ENCODE measurements at regions not wholly inside any gene's neighbourhood (a gene's known extent, or its start where the extent isn't known, plus 50 kb on each side); places are given as distances from the start of the nearest gene placed in this dataset.
A peak's percentile ranks its signal among the peaks of the same experiment; 100 is the strongest.

DNA sequence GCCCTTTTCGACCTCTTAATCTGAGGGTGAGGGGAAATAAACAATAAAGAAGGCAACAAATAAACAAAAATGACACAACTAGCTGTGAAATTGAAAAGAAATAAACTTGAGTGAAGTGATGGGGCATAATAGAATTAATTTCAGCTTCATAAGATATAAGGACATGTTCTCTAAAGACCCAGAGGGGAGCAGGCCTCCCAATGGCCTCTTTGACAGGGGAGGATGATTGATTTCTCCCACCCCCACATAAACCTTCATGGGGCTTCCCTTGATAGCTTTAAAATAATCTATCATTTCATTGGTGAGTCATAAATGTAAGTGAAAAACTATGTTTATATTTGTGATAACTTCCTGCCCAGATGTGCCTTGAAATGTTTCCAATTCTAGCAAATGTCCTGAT, 226.3 kb upstream of the RAG2 start:
- no peaks in the 10 kb centered on the region for H3K4me1 ChIP-seq
- no peaks in the 10 kb centered on the region for H3K9me3 ChIP-seq (replicated peaks)
- H3K27me3 ChIP-seq: no peaks in the 10 kb centered on the region
- H3K36me3 ChIP-seq: no peaks in the 10 kb centered on the region
- H3K27ac ChIP-seq: no peak overlapping the region
- no peak for DNase-seq
- no peak overlapping the region for H3K4me3 ChIP-seq

DNA sequence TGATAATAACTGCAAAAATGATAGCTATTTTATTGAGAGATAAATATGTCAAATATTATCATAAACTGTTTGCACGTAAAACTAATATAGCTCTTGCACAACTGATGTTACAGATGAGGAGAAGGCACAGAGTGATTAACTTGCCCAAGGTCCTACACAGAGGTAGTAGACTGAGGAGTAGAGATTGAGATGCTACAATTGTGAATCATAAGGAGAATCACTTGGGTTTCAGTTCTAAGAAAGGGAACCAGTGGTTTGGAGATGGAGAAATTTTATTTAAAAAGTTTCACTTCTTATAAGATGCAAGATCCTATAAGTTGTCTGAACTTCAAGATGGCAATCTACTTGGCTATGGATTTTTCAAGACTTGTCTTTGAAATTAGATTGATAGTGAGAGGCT, 224.8 kb upstream of the RAG2 start:
- Histone ChIP-seq H3K27me3 (no peaks in the 10 kb centered on the region), H3K9me3 (replicated peaks) (no peaks in the 10 kb centered on the region), H3K4me1 (no peaks in the 10 kb centered on the region), H3K36me3 (no peaks in the 10 kb centered on the region), H3K4me3 (no peak overlapping the region), H3K27ac (no peak overlapping the region)
- DNase-seq: no peak

DNA sequence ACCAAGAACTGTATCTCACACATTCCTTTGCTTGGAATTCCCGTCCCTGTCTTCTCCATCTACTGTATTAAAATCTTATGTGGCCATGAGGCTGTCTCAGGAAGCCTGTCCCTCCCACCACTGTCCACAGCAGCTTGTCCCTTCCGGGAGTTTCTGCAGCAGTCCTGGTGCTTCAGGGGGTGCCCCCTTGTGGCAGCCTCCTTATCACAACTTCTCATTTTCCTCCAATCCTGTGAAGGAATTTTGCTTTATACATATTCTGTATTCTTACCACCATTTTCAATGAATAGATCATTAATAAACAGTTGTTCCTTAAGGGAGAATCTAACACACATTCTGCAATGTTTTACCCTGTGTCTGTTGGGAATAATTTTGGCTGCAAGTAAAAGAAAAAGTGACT, 220.4 kb upstream of the RAG2 start:
- no peaks in the 10 kb centered on the region for H3K9me3 ChIP-seq (replicated peaks)
- no peak overlapping the region for H3K27ac ChIP-seq
- H3K4me3 ChIP-seq: no peak overlapping the region
- peak; percentile 31 to 53 for DNase-seq
- no peaks in the 10 kb centered on the region for H3K36me3 ChIP-seq
- no peaks in the 10 kb centered on the region for H3K4me1 ChIP-seq
- H3K27me3 ChIP-seq: no peaks in the 10 kb centered on the region

DNA sequence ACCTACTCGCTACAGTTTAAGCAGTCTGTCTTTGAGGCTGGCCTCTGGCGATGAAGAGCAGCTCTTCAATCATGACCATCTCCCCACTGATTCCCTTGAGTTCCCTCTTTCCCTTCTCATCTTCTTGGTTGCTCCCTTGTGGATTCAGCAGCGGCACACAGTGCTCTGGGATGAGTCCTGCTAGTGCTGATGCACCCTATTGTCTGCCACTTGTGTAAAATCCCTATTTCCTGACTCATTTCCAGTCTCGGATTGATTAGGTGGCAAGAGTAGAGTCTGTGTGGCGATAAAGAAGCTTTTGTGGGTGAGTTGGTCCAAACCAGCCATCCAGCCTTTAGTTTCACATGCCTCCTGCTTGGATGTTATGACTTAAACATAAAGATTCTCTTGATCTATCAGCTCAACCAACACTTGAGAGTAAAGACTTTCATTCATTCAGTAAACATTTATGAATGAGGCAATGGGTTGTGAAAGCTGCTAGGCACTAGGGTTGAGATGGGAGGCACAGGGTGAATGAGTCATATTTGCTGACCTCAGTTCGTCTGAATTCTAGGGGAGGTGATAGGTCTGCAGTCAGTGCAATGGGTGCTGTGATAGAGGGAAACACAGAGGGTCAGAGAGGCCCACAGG, 219.4 kb upstream of the RAG2 start:
- Histone ChIP-seq H3K9me3 (replicated peaks) (no peaks in the 10 kb centered on the region), H3K4me1 (no peaks in the 10 kb centered on the region), H3K36me3 (no peaks in the 10 kb centered on the region), H3K27me3 (no peaks in the 10 kb centered on the region), H3K27ac (no peak overlapping the region), H3K4me3 (no peak overlapping the region)
- no peak for DNase-seq

DNA sequence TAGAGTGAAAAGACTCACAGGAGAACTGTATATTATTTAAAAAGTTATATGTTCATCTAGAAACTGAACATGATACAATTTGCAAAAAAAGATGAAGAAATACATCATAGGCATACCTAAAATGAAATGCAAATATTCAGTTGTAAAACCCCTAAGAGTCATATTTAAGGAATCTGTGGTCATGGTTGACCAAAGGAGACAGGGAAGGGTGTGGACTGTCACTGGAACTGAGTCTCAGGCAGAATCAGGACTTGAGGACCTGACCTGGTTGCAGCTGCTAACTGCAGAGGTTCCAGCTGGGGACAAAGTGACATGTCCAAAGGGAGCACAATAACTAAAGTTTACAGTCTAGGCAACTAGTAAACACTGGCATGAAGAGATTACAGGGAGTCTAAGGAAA, 211.3 kb upstream of the RAG2 start:
- DNase-seq: no peak
- H3K4me1 ChIP-seq: no peaks in the 10 kb centered on the region
- no peaks in the 10 kb centered on the region for H3K9me3 ChIP-seq (replicated peaks)
- no peak overlapping the region for H3K4me3 ChIP-seq
- H3K36me3 ChIP-seq: no peaks in the 10 kb centered on the region
- no peaks in the 10 kb centered on the region for H3K27me3 ChIP-seq
- H3K27ac ChIP-seq: no peak overlapping the region

DNA sequence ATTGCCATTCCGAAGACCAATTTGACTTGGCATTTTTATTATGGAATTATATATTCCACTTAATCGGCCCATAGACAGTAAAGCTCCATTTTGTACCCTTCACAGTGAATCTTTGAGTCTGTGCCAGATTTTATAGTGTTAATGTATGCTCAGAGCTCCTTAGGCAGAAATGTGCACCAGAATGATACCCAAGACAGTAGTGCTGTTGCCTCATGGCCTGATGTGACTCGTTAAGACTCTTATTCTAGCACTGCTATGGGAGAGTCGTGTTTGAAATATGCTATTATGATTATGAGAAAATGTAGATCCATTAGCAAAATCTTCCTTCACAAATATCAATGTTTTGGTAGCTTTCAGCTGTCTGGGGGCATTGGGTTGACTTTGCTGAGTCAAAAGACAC, 209.8 kb upstream of the RAG2 start:
- H3K27me3 ChIP-seq: no peaks in the 10 kb centered on the region
- H3K4me3 ChIP-seq: no peak overlapping the region
- H3K9me3 ChIP-seq (replicated peaks): no peaks in the 10 kb centered on the region
- H3K36me3 ChIP-seq: no peaks in the 10 kb centered on the region
- no peak overlapping the region for H3K27ac ChIP-seq
- no peaks in the 10 kb centered on the region for H3K4me1 ChIP-seq
- no peak for DNase-seq

DNA sequence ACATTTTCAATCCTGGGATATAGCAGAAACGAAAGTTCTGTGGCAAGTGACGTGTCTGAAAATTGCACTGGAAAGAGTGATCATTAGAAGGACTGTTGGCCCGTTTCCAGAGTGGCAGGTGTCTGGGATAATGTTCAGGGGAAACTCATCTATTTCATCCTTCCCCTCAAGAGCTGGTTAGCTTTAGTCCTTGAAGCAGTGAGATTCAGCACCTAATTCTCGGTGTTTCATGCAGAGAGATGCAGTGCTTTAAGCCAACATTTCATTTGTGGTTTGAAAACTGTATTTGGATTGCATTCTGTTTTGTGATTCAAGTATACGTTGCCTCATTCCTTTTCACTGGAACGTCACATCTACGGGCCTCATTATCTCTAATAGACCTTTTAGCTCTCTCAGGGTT, 205.0 kb upstream of the RAG2 start:
- DNase-seq: peak; percentile 13 to 48
- Histone ChIP-seq H3K4me1 (no peaks in the 10 kb centered on the region), H3K36me3 (no peaks in the 10 kb centered on the region), H3K9me3 (replicated peaks) (no peaks in the 10 kb centered on the region), H3K27ac (no peak overlapping the region), H3K27me3 (no peaks in the 10 kb centered on the region; the same call in 1 of the 2 replicates), H3K4me3 (no peak overlapping the region)

DNA sequence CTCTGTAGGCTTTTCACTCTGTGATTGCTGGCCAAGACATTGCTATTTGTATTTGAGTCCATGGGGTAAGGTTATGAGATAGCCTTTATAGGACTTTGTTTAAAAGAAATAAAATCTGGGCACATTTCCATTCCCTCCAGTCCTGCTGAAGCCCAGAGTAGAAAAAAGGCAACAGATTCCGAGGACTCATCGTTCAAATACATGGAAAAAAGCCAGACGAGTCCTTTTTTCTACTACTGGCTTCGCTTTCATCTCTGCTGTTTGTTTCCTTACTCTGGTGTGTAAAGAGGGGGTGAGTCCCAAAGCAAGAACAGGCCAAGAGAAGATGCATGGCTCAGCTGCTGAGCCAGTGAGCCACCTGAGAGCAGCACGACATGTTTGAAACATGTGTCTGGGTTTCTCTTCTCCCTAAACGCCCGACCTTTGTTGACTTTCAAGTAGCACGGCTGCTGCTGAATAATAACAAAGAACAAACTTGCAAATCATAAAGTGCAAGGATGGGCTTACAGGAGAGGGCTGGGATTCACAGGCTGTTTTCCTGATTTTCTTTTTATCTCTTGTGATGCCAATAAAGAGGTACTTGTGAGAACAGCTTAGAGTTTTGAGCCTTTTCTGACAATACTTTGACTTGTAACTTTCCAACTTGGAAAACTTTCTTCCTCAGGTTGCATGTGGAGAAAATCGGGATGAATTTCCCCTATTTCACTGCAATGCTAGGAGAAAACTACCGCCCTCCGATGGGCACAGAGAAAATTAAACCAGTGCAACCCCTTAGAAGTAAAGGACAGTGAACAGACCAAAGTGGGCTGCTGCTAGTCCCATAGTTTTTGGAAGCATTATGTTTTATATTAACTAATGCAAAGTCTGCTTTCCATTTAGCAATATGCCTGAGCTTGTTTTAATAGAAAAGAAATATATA, 195.2 kb upstream of the RAG2 start:
- no peaks in the 10 kb centered on the region for H3K36me3 ChIP-seq
- no peak overlapping the region for H3K4me3 ChIP-seq
- H3K9me3 ChIP-seq (replicated peaks): no peaks in the 10 kb centered on the region
- no peak overlapping the region for H3K27ac ChIP-seq
- H3K4me1 ChIP-seq: no peaks in the 10 kb centered on the region
- H3K27me3 ChIP-seq: no peaks in the 10 kb centered on the region
- DNase-seq: peak in 1 of 2 experiments; percentile 4

DNA sequence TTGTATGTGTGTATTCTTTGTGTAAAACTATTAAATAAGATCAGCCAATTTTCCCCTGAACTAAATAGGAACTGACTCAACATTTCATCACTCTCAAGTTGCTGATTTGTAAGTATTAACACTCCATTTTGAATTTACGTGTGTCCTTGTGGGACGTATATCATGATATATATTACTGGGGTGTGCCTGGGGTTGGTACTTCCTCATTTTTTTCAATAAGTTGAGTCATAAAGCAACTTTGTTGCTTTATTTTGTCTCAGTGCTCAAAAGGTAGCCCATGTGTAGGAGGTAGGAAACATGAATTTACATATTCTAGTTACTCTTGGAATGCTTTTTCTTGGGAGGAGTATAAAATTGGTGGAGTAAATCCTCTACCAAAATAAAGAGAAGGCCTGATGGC, 193.9 kb upstream of the RAG2 start:
- Histone ChIP-seq H3K27me3 (no peaks in the 10 kb centered on the region), H3K4me1 (no peaks in the 10 kb centered on the region), H3K9me3 (replicated peaks) (no peaks in the 10 kb centered on the region), H3K36me3 (no peaks in the 10 kb centered on the region), H3K4me3 (no peak overlapping the region), H3K27ac (no peak overlapping the region)
- DNase-seq: no peak

DNA sequence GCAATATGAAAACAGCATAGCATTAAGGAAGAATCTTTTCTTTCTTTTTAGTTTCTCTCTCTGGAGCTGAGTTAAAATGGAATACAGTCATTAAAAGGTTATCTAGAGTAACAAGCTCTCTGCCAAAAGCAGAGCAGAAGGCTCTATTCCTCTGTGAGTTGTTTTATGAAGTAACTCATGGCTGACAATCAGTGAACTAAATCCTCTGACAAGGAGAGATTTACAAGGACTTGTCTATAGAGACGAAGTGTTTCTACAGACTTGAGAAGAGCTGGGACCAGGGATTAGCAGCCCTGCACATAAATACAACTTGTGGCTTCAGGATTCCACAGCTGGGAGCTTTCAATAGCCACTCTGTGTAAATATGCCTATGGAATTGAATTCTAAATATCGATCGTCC, 192.5 kb upstream of the RAG2 start:
- no peaks in the 10 kb centered on the region for H3K36me3 ChIP-seq
- DNase-seq: no peak
- 0 out of 2 replicates have a peak, but pooled peaks cover 3% of the 10 kb centered on the region for H3K9me3 ChIP-seq (replicated peaks)
- H3K27ac ChIP-seq: no peak overlapping the region
- no peak overlapping the region for H3K4me3 ChIP-seq
- no peaks in the 10 kb centered on the region for H3K4me1 ChIP-seq
- peaks cover 4% of the 10 kb centered on the region; the same call in 1 of the 2 replicates for H3K27me3 ChIP-seq

DNA sequence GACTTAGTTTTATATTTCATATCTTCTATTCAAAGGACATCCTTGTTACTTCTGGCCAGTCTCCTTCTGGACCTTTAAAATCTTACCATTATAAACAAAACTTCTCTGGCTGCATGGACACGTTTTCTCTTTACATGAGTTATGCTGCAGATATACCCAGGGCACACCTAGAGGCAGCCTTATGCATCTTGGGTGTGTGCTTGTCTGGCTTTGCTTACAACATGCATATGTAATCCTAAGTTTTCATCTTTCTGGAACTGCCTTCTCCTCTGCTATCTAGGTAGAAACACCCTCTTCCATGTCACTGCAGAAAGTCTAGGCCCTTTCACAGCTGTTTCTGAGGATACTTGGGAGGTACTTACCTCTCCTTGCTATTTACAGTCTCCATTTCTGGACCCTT, 185.8 kb upstream of the RAG2 start:
- Histone ChIP-seq H3K36me3 (no peaks in the 10 kb centered on the region), H3K4me1 (no peaks in the 10 kb centered on the region), H3K27me3 (peaks cover 4% of the 10 kb centered on the region), H3K27ac (no peak overlapping the region), H3K4me3 (no peak overlapping the region), H3K9me3 (replicated peaks) (0 out of 2 replicates have a peak, but pooled peaks cover 3% of the 10 kb centered on the region)
- DNase-seq: no peak

DNA sequence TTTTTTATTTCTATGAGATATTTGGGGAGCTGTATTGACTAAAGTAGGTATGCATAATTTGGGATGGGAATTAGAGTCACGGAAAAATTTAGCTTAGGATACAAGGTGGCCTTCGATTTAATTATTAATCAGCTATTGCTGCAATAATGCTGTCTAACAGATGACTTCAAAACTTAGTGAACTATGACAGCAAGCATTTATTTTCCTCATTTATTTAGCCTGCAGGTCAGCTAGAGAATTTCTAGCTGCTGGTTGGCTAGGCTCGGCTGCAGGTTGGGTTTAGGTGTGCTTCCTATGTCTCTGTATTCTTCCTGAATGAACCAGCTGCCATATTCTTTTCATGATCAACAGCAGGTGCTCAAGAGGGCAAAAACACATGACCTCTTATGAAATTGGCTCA, 181.8 kb upstream of the RAG2 start:
- H3K4me1 ChIP-seq: no peaks in the 10 kb centered on the region
- no peak overlapping the region for H3K4me3 ChIP-seq
- H3K27ac ChIP-seq: no peak overlapping the region
- H3K9me3 ChIP-seq (replicated peaks): no peaks in the 10 kb centered on the region
- no peaks in the 10 kb centered on the region; the same call in 1 of the 2 replicates for H3K27me3 ChIP-seq
- DNase-seq: no peak
- no peaks in the 10 kb centered on the region for H3K36me3 ChIP-seq

DNA sequence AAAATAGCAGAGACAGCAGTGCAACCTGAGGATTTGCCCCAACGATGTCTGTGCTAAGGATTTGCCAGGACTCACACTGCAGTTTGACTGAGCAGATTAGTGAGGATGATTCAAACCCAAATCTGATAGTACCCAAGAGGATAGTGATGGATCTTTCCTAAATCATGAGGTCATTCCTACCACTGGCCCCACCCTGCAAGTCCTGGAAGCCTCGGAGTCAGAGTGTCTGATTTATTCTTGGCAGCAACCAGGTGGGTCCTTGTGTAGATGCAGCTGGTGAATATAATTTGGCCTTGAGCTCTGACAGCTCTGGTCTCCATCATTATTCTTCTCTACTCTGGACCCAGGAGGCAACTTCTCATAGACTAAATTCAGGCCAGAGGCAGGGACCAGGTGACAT, 179.3 kb upstream of the RAG2 start:
- no peaks in the 10 kb centered on the region for H3K36me3 ChIP-seq
- DNase-seq: no peak
- H3K27ac ChIP-seq: no peak overlapping the region
- no peaks in the 10 kb centered on the region for H3K9me3 ChIP-seq (replicated peaks)
- no peak overlapping the region for H3K4me3 ChIP-seq
- H3K27me3 ChIP-seq: peaks cover 4% of the 10 kb centered on the region
- no peaks in the 10 kb centered on the region for H3K4me1 ChIP-seq

DNA sequence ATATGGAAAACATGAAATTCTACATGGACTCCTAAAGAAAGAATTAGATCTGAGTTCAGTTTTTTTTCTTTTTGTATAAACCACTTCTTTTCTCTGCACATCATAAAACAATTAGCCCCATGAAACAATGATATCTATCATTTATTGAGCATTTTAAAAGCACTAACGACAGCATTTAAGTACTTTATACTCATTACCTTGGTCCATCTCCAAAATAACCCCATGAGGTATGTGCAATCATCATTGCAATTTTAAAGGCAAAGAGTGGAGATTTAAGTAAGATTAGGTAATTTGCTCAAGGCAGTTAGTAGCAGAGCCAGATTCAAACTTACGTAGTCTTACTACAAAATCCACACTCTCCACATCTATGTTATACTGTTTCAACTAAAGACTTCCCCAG, 177.7 kb upstream of the RAG2 start:
- Histone ChIP-seq H3K9me3 (replicated peaks) (no peaks in the 10 kb centered on the region), H3K36me3 (no peaks in the 10 kb centered on the region), H3K27me3 (peaks cover 4% of the 10 kb centered on the region), H3K4me3 (no peak overlapping the region), H3K27ac (no peak overlapping the region), H3K4me1 (no peaks in the 10 kb centered on the region)
- DNase-seq: no peak

DNA sequence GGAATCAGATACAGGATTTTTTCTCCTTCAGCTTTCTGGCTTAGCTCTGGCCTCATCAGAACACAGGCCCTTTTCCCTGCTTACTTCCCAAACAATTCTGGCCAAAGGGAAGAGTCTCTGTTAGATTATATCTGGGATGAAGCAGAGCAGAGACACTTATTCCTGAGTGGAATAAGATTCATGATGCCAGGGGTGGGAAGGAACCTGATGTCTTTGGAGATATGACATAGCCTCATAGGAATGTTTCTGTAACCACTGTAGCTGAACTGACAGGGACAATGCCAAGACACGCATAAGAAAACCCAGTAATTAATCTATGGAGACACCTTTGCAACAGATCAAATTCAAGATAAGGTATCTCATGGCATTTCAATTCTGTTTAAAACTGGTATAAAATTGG, 177.1 kb upstream of the RAG2 start:
- H3K36me3 ChIP-seq: no peaks in the 10 kb centered on the region
- no peaks in the 10 kb centered on the region for H3K9me3 ChIP-seq (replicated peaks)
- no peak for DNase-seq
- H3K27me3 ChIP-seq: peaks cover 4% of the 10 kb centered on the region
- no peak overlapping the region for H3K4me3 ChIP-seq
- no peaks in the 10 kb centered on the region for H3K4me1 ChIP-seq
- H3K27ac ChIP-seq: no peak overlapping the region

DNA sequence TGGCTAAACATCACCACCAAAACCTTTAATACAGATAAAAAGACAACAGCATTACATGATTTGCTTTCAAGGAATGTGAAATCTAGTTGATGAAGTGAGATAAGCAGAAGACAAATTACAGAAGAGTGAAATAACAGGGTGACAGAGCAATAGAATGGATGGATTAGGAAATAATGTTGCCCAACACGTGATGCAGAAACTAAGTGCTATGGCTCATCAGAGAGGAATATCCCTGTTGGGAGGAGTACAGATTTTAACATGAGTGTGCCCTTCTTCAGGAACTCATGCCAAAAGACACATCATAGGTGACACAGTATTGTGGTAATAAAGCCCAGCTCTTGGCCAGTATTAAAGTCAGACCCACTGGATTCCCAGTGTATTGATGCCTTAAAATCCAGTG, 176.6 kb upstream of the RAG2 start:
- Histone ChIP-seq H3K27ac (no peak overlapping the region), H3K4me1 (no peaks in the 10 kb centered on the region), H3K4me3 (no peak overlapping the region), H3K27me3 (peaks cover 4% of the 10 kb centered on the region), H3K36me3 (no peaks in the 10 kb centered on the region), H3K9me3 (replicated peaks) (no peaks in the 10 kb centered on the region)
- no peak for DNase-seq

Measured in SJCRH30 (cell line).